Caco-2 (cell line): ENCODE measurements at regions not wholly inside any gene's neighbourhood (a gene's known extent, or its start where the extent isn't known, plus 50 kb on each side); places are given as distances from the start of the nearest gene placed in this dataset.

Experiments
- BruUV-seq: library from RNA; stranded (reverse); fragments of 400-500 nt; replicated peaks from 2 replicates; lab custom pipeline; 2021; lab: Mats Ljungman, UMichigan
- CTCF ChIA-PET: fragments of 300-600 bp; sonication (Branson Sonifier 250); formaldehyde crosslinking; loops from one replicate; lab custom pipeline; 2022; ENCODE audit warnings: antibody characterized with exemption; lab: Charles Lee
- POLR2A ChIA-PET: fragments of 300-600 bp; sonication (Branson Sonifier 250); formaldehyde crosslinking; loops from one replicate; lab custom pipeline; 2022; ENCODE audit warnings: antibody characterized with exemption; lab: Charles Lee
- DNase-seq, 2 experiments: peaks; one replicate each; pipeline versions ENCODE4 v3.0.0 to v3.0.0-alpha.2; 2020 to 2022
- H3K27me3 ChIP-seq: replicated peaks from 2 replicates; pipeline ENCODE4 v1.6.0; 2011; ENCODE audit warnings: low read length; ENCODE audit not compliant: control insufficient read depth, insufficient read depth
- H3K36me3 ChIP-seq: 2 replicates; pipeline ENCODE4 v1.5.1; 2011; ENCODE audit warnings: low read length; ENCODE audit not compliant: control insufficient read depth, insufficient read depth
- H3K4me1 ChIP-seq: fragments of 250-450 bp; sonication (Bioruptor Pico); 2 replicates; pipeline ENCODE4 v1.5.1; 2020; ENCODE audit warnings: mild to moderate bottlenecking
- H3K4me3 ChIP-seq: 2 replicates; pipeline ENCODE4 v1.5.1; 2011; ENCODE audit warnings: low read depth, mild to moderate bottlenecking, control low read depth, low read length
- H3K9me3 ChIP-seq: fragments of 250-450 bp; sonication (Bioruptor Pico); 2 replicates; pipeline ENCODE4 v1.5.1; 2020; ENCODE audit warnings: mild to moderate bottlenecking, moderate library complexity
- H3K27ac Mint-ChIP-seq: one replicate; pipeline ENCODE4 v1.8.0; 2022; ENCODE audit warnings: mixed read lengths; ENCODE audit not compliant: unreplicated experiment
- H3K27me3 Mint-ChIP-seq: one replicate; pipeline ENCODE4 v1.8.0; 2022; ENCODE audit warnings: mixed read lengths; ENCODE audit not compliant: insufficient read depth, unreplicated experiment
- H3K36me3 Mint-ChIP-seq: one replicate; pipeline ENCODE4 v1.8.0; 2022; ENCODE audit warnings: mild to moderate bottlenecking, mixed read lengths; ENCODE audit not compliant: insufficient read depth, unreplicated experiment
- H3K4me1 Mint-ChIP-seq: one replicate; pipeline ENCODE4 v1.8.0; 2022; ENCODE audit warnings: low read depth, mixed read lengths; ENCODE audit not compliant: unreplicated experiment
- H3K4me3 Mint-ChIP-seq: one replicate; pipeline ENCODE4 v1.8.0; 2022; ENCODE audit warnings: mild to moderate bottlenecking, moderate library complexity, mixed read lengths; ENCODE audit not compliant: unreplicated experiment
- H3K9me3 Mint-ChIP-seq: one replicate; pipeline ENCODE4 v1.8.0; 2022; ENCODE audit warnings: mixed read lengths; ENCODE audit not compliant: unreplicated experiment
- CTCF ChIP-seq, 2 experiments: fragments of 200-600 bp in 1 of 2; IDR thresholded peaks; 1 replicate in 1 of 2; 2 replicates in 1 of 2; pipeline versions ENCODE4 v1.5.1 to v1.8.0; 2011 to 2022; ENCODE audit warnings: antibody characterized with exemption in 1 of 2, control low read depth in 1 of 2, inconsistent platforms in 1 of 2, low read depth in 1 of 2, low read length in 1 of 2, mild to moderate bottlenecking in 1 of 2, moderate library complexity in 1 of 2; ENCODE audit not compliant: insufficient read depth in 1 of 2, severe bottlenecking in 1 of 2, unreplicated experiment in 1 of 2
- intact Hi-C: fragments of 100-400 bp; cut with micrococcal nuclease; formaldehyde crosslinking; loops from one replicate; pipeline ENCODE4 v1.10.0; 2022; ENCODE audit not compliant: unreplicated experiment

GRCh38 chr22:22429369-22430108 lies 79.0 kb downstream of the ZNF280B start:
- Mint-ChIP-seq H3K9me3 (no peaks in the 10 kb centered on the region), H3K36me3 (peaks cover 5% of the 10 kb centered on the region), H3K27ac (no peak overlapping the region), H3K4me1 (no peaks in the 10 kb centered on the region), H3K4me3 (no peak overlapping the region), H3K27me3 (peaks cover 17% of the 10 kb centered on the region)
- Histone ChIP-seq H3K36me3 (no peaks in the 10 kb centered on the region), H3K4me1 (no peaks in the 10 kb centered on the region), H3K27me3 (no peaks in the 10 kb centered on the region; the same call in 1 of the 2 replicates), H3K4me3 (no peak overlapping the region), H3K9me3 (no peaks in the 10 kb centered on the region)
- POLR2A ChIA-PET: no interaction called here
- intact Hi-C loops: no loop called here
- BruUV-seq: no TSS peak
- CTCF ChIA-PET: no interaction called here
- TF ChIP-seq CTCF (IDR thresholded peaks at IDR 0.05; ENCODE audit: insufficient read depth in 1 of 2, low read depth in 1 of 2, low read length in 1 of 2, severe bottlenecking in 1 of 2, unreplicated experiment in 1 of 2): no peak
- no peak for DNase-seq

DNA sequence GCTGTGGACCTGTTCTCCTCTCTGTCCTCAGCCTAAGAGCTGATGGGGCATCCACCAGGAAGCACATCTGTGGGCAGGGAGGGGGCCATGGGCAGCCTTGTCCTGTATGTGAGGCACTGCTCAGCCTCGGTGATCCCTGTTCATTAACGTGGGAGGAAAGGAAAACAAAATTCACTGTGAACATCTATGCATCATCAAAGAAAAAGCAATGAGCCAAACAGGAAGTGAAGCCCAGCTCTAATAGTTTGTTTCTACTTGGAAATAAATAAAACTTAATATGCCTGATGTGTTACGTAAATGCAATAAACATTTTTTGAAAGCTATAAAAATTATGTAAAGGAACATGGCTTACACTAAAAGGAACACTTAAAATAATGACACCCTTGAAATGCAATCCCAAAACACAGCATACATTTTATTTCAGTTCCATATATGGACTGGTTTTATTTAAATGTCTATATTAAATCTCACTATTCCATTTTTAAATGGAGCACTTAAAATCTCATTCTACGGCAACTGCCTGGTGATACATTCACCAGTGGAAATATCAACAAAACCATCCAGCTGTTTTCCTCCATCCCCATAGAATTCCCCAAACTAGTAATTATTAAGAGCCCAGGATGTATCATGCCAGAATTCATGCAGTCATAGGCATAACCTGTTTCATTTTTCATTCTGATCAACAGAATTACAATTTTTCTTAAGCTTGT lies 78.3 kb downstream of the ZNF280B start:
- DNase-seq: no peak
- no peak overlapping the region for H3K4me3 ChIP-seq
- CTCF ChIA-PET: no interaction called here
- POLR2A ChIA-PET: no interaction called here
- no peaks in the 10 kb centered on the region for H3K9me3 ChIP-seq
- H3K27me3 Mint-ChIP-seq: peaks cover 20% of the 10 kb centered on the region
- intact Hi-C loops: no loop called here
- no peaks in the 10 kb centered on the region; the same call in 1 of the 2 replicates for H3K27me3 ChIP-seq
- no peaks in the 10 kb centered on the region for H3K36me3 ChIP-seq
- H3K4me3 Mint-ChIP-seq: no peak overlapping the region
- no peak overlapping the region for H3K27ac Mint-ChIP-seq
- no peaks in the 10 kb centered on the region for H3K9me3 Mint-ChIP-seq
- H3K36me3 Mint-ChIP-seq: peaks cover 5% of the 10 kb centered on the region
- no peaks in the 10 kb centered on the region for H3K4me1 Mint-ChIP-seq
- BruUV-seq: no TSS peak
- H3K4me1 ChIP-seq: no peaks in the 10 kb centered on the region
- TF ChIP-seq CTCF (IDR thresholded peaks at IDR 0.05; ENCODE audit: insufficient read depth in 1 of 2, low read depth in 1 of 2, low read length in 1 of 2, severe bottlenecking in 1 of 2, unreplicated experiment in 1 of 2): no peak

GRCh38 chr22:22431271-22432220 lies 77.0 kb downstream of the ZNF280B start:
- no peaks in the 10 kb centered on the region for H3K36me3 ChIP-seq
- TF ChIP-seq CTCF (IDR thresholded peaks at IDR 0.05; ENCODE audit: insufficient read depth in 1 of 2, low read depth in 1 of 2, low read length in 1 of 2, severe bottlenecking in 1 of 2, unreplicated experiment in 1 of 2): peak; percentile 68 to 77
- BruUV-seq: no TSS peak
- no peaks in the 10 kb centered on the region for H3K4me1 ChIP-seq
- Mint-ChIP-seq H3K27me3 (peaks cover 19% of the 10 kb centered on the region), H3K9me3 (no peaks in the 10 kb centered on the region), H3K36me3 (peaks cover 5% of the 10 kb centered on the region), H3K4me3 (no peak overlapping the region), H3K27ac (no peak overlapping the region), H3K4me1 (no peaks in the 10 kb centered on the region)
- CTCF ChIA-PET: interaction anchor here (0.7 to 1.4 kb wide), 3 partner anchors 121 to 449 kb away, joined by 3 read pairs; no protein-coding TSS in a partner anchor
- H3K9me3 ChIP-seq: no peaks in the 10 kb centered on the region
- no peak overlapping the region for H3K4me3 ChIP-seq
- intact Hi-C loops: no loop called here
- POLR2A ChIA-PET: no interaction called here
- DNase-seq: peak; percentile 71 to 75
- no peaks in the 10 kb centered on the region for H3K27me3 ChIP-seq
